AG09309 (cell line): ENCODE measurements at regions not wholly inside any gene's neighbourhood (a gene's known extent, or its start where the extent isn't known, plus 50 kb on each side); places are given as distances from the start of the nearest gene placed in this dataset.

Experiments
- DNase-seq: peaks from one replicate; pipeline ENCODE4 v3.0.0-alpha.2; 2010; ENCODE audit warnings: low read depth
- H3K4me3 ChIP-seq: 2 replicates; pipeline ENCODE4 v1.5.1; 2011; ENCODE audit warnings: mild to moderate bottlenecking, low read depth, low read length, moderate library complexity; ENCODE audit not compliant: control insufficient read depth
- CTCF ChIP-seq: IDR thresholded peaks from 2 replicates; pipeline ENCODE4 v1.5.1; 2011; ENCODE audit warnings: mild to moderate bottlenecking, low read depth, low read length, inconsistent platforms; ENCODE audit not compliant: insufficient read depth, control insufficient read depth; ENCODE audit errors: missing control alignments

GRCh38 chr10:9060314-9060713 is 1005.8 kb downstream of the GATA3 start:
- DNase-seq = no peak
- TF ChIP-seq CTCF = no peak
- no peak overlapping the region for H3K4me3 ChIP-seq

GRCh38 chr10:9061871-9062270 is 1007.4 kb downstream of the GATA3 start:
- H3K4me3 ChIP-seq = no peak overlapping the region
- no peak for TF ChIP-seq CTCF
- no peak for DNase-seq

- TF ChIP-seq CTCF = no peak
- no peak overlapping the region for H3K4me3 ChIP-seq
- DNase-seq = no peak
Observed at GRCh38 chr10:9066152-9066551, 1011.7 kb downstream of the GATA3 start.

GRCh38 chr10:9068003-9068402 is 1013.5 kb downstream of the GATA3 start:
- no peak overlapping the region for H3K4me3 ChIP-seq
- TF ChIP-seq CTCF = no peak
- no peak for DNase-seq

- no peak for DNase-seq
- TF ChIP-seq CTCF = no peak
- H3K4me3 ChIP-seq = no peak overlapping the region
Observed at GRCh38 chr10:9069136-9069535, 1014.6 kb downstream of the GATA3 start.

- no peak for TF ChIP-seq CTCF
- no peak for DNase-seq
- H3K4me3 ChIP-seq = no peak overlapping the region
Observed at GRCh38 chr10:9075420-9075819, 1020.9 kb downstream of the GATA3 start.

- DNase-seq = no peak
- no peak overlapping the region for H3K4me3 ChIP-seq
- TF ChIP-seq CTCF = no peak
Observed at GRCh38 chr10:9076066-9076465, 1021.6 kb downstream of the GATA3 start.
